ENCODE measurements at regions not wholly inside any gene's neighbourhood (a gene's known extent, or its start where the extent isn't known, plus 50 kb on each side); places are given as distances from the start of the nearest gene placed in this dataset.

GRCh38 chr10:18743926-18744325 lies 84.7 kb downstream of the ARL5B start:
- H3K4me3 Mint-ChIP-seq = no peak overlapping the region
- no peaks in the 10 kb centered on the region for H3K36me3 Mint-ChIP-seq
- Histone ChIP-seq H4K20me1 (ENCODE audit: insufficient read depth, low read length) (no peaks in the 10 kb centered on the region), H3K27me3 (ENCODE audit: control insufficient read depth in 2 of 2, insufficient read depth in 2 of 2, low read length in 2 of 2) (no peaks in the 10 kb centered on the region), H3K9ac (ENCODE audit: insufficient read depth, low read length, poor library complexity, severe bottlenecking) (no peak overlapping the region), H3K4me2 (replicated peaks; ENCODE audit: extremely low read depth, low read length, poor library complexity, severe bottlenecking) (no peak overlapping the region), H3K27ac (ENCODE audit: low read depth in 1 of 2, low read length in 2 of 2) (no peak overlapping the region), H3K79me2 (ENCODE audit: insufficient read depth, low read length) (no peaks in the 10 kb centered on the region), H2AFZ (ENCODE audit: insufficient read depth, low read depth, low read length, poor library complexity, severe bottlenecking) (no peak overlapping the region), H3K4me1 (ENCODE audit: control insufficient read depth in 1 of 2, insufficient read depth in 2 of 2, low read length in 2 of 2) (no peaks in the 10 kb centered on the region), H3K36me3 (replicated peaks in 1 of 2; ENCODE audit: control insufficient read depth in 1 of 2, insufficient read depth in 2 of 2, low read length in 2 of 2) (no peaks in the 10 kb centered on the region), H3K9me3 (replicated peaks in 1 of 2; ENCODE audit: control insufficient read depth in 1 of 2, insufficient read depth in 1 of 2, low read length in 2 of 2) (peaks cover 4 to 20% of the 10 kb centered on the region in 2 donors), H3K4me3 (replicated peaks in 1 of 3; ENCODE audit: low read depth in 2 of 3, low read length in 3 of 3) (no peak overlapping the region)
- no peak overlapping the region for H3K27ac Mint-ChIP-seq
- no peaks in the 10 kb centered on the region for H3K4me1 Mint-ChIP-seq
- TF ChIP-seq, protein P1, sequence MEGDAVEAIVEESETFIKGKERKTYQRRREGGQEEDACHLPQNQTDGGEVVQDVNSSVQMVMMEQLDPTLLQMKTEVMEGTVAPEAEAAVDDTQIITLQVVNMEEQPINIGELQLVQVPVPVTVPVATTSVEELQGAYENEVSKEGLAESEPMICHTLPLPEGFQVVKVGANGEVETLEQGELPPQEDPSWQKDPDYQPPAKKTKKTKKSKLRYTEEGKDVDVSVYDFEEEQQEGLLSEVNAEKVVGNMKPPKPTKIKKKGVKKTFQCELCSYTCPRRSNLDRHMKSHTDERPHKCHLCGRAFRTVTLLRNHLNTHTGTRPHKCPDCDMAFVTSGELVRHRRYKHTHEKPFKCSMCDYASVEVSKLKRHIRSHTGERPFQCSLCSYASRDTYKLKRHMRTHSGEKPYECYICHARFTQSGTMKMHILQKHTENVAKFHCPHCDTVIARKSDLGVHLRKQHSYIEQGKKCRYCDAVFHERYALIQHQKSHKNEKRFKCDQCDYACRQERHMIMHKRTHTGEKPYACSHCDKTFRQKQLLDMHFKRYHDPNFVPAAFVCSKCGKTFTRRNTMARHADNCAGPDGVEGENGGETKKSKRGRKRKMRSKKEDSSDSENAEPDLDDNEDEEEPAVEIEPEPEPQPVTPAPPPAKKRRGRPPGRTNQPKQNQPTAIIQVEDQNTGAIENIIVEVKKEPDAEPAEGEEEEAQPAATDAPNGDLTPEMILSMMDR (IDR thresholded peaks at IDR 0.05) = no peak
- no peak for DNase-seq
- intact Hi-C loops (cut with micrococcal nuclease) = no loop called here
- no peaks in the 10 kb centered on the region for H3K27me3 Mint-ChIP-seq (ENCODE audit: low read depth in 3 of 3)
- H3K9me3 Mint-ChIP-seq = peaks cover 4 to 17% (median 11%) of the 10 kb centered on the region in 7 donors

- Mint-ChIP-seq H3K27ac (peak overlapping the region in 1 of 7 donors; percentile 5), H3K27me3 (ENCODE audit: low read depth in 3 of 3) (no peaks in the 10 kb centered on the region), H3K9me3 (peaks cover 0 to 11% (median 6%) of the 10 kb centered on the region in 7 donors), H3K36me3 (no peaks in the 10 kb centered on the region), H3K4me3 (no peak overlapping the region), H3K4me1 (no peaks in the 10 kb centered on the region)
- H3K9ac ChIP-seq (ENCODE audit: insufficient read depth, low read length, poor library complexity, severe bottlenecking) = no peak overlapping the region
- H3K27ac ChIP-seq (ENCODE audit: low read depth in 1 of 2, low read length in 2 of 2) = no peak overlapping the region
- no peaks in the 10 kb centered on the region for H3K9me3 ChIP-seq (replicated peaks in 1 of 2; ENCODE audit: control insufficient read depth in 1 of 2, insufficient read depth in 1 of 2, low read length in 2 of 2)
- no peaks in the 10 kb centered on the region for H3K4me1 ChIP-seq (ENCODE audit: control insufficient read depth in 1 of 2, insufficient read depth in 2 of 2, low read length in 2 of 2)
- intact Hi-C loops (cut with micrococcal nuclease) = no loop called here
- H3K27me3 ChIP-seq (ENCODE audit: control insufficient read depth in 2 of 2, insufficient read depth in 2 of 2, low read length in 2 of 2) = no peaks in the 10 kb centered on the region
- no peak overlapping the region for H3K4me3 ChIP-seq (replicated peaks in 1 of 3; ENCODE audit: low read depth in 2 of 3, low read length in 3 of 3)
- no peak overlapping the region for H2AFZ ChIP-seq (ENCODE audit: insufficient read depth, low read depth, low read length, poor library complexity, severe bottlenecking)
- H3K36me3 ChIP-seq (replicated peaks in 1 of 2; ENCODE audit: control insufficient read depth in 1 of 2, insufficient read depth in 2 of 2, low read length in 2 of 2) = no peaks in the 10 kb centered on the region
- TF ChIP-seq, protein P1 (IDR thresholded peaks at IDR 0.05) = no peak
- WGBS (ENCODE audit: insufficient coverage) = 81% methylated on average over 3 of the region's 11 CpGs
- H3K79me2 ChIP-seq (ENCODE audit: insufficient read depth, low read length) = no peaks in the 10 kb centered on the region
- H3K4me2 ChIP-seq (replicated peaks; ENCODE audit: extremely low read depth, low read length, poor library complexity, severe bottlenecking) = no peak overlapping the region
- no peaks in the 10 kb centered on the region for H4K20me1 ChIP-seq (ENCODE audit: insufficient read depth, low read length)
- DNase-seq = no peak
Measured at GRCh38 chr10:18753312-18753895, 94.2 kb downstream of the ARL5B start.
